ENCODE measurements at regions not wholly inside any gene's neighbourhood (a gene's known extent, or its start where the extent isn't known, plus 50 kb on each side); places are given as distances from the start of the nearest gene placed in this dataset.

- peaks cover 26% of the 10 kb centered on the region for H3K9me3 Mint-ChIP-seq
- no peaks in the 10 kb centered on the region for H3K4me1 Mint-ChIP-seq (ENCODE audit: low read depth)
- intact Hi-C loops (cut with micrococcal nuclease) = no loop called here
- no peak for DNase-seq (ENCODE audit: low spot score)
- H3K27ac Mint-ChIP-seq = no peak overlapping the region
- no peaks in the 10 kb centered on the region for H3K27me3 Mint-ChIP-seq (ENCODE audit: low read depth)
- H3K36me3 Mint-ChIP-seq (ENCODE audit: low read depth) = no peaks in the 10 kb centered on the region
- H3K4me3 Mint-ChIP-seq (ENCODE audit: low read depth) = no peak overlapping the region
Measured at GRCh38 chr4:187550256-187550950, 445.2 kb upstream of the ZFP42 start.

- Mint-ChIP-seq H3K36me3 (ENCODE audit: low read depth) (no peaks in the 10 kb centered on the region), H3K9me3 (peaks cover 28% of the 10 kb centered on the region), H3K27me3 (ENCODE audit: low read depth) (no peaks in the 10 kb centered on the region), H3K27ac (no peak overlapping the region), H3K4me3 (ENCODE audit: low read depth) (no peak overlapping the region), H3K4me1 (ENCODE audit: low read depth) (no peaks in the 10 kb centered on the region)
- no peak for DNase-seq (ENCODE audit: low spot score)
- intact Hi-C loops (cut with micrococcal nuclease) = no loop called here
Measured at GRCh38 chr4:187552781-187553180, 442.8 kb upstream of the ZFP42 start.

DNA sequence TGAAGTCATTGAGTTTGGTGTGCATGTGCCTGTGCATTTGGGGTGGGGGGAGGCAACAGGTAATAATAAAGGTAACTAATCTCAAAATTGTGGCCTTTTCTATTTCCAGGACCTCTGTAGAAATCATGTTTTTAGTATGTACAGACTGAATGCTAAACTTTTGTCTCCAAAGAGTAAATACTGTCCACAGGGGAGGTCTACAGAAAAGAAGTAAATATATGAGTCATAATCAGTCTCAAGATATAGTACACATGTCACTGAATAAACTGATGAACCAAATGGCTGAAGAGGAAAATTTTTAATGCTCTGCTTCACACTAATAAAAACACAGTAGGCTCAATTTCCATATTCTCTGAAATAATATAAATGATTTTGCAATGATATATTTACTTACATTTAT, 440.4 kb upstream of the ZFP42 start:
- H3K4me3 Mint-ChIP-seq (ENCODE audit: low read depth) = no peak overlapping the region
- H3K9me3 Mint-ChIP-seq = peaks cover 33% of the 10 kb centered on the region
- intact Hi-C loops (cut with micrococcal nuclease) = no loop called here
- H3K27me3 Mint-ChIP-seq (ENCODE audit: low read depth) = no peaks in the 10 kb centered on the region
- H3K36me3 Mint-ChIP-seq (ENCODE audit: low read depth) = no peaks in the 10 kb centered on the region
- H3K4me1 Mint-ChIP-seq (ENCODE audit: low read depth) = no peaks in the 10 kb centered on the region
- DNase-seq (ENCODE audit: low spot score) = no peak
- no peak overlapping the region for H3K27ac Mint-ChIP-seq

DNA sequence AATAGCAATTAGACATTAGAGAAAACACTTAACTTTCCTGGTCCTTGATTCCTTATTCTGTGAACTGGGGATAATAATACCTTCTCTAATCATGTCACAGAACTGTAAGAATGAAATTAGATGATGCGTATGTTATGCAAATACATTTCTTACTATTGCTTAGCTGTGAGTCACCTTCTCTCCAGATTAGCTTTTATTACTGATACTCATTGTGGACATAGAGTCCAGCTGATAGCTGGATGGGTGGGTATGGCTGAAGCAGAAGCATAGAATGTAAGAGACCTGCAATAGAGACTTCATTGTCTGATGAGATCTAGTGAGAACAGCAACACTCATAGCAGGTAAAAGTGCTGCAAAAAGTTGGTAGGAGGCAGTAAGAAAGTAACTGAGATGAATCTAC, 437.2 kb upstream of the ZFP42 start:
- no peak overlapping the region for H3K4me3 Mint-ChIP-seq (ENCODE audit: low read depth)
- intact Hi-C loops (cut with micrococcal nuclease) = no loop called here
- no peak overlapping the region for H3K27ac Mint-ChIP-seq
- H3K4me1 Mint-ChIP-seq (ENCODE audit: low read depth) = no peaks in the 10 kb centered on the region
- no peaks in the 10 kb centered on the region for H3K36me3 Mint-ChIP-seq (ENCODE audit: low read depth)
- DNase-seq (ENCODE audit: low spot score) = no peak
- no peaks in the 10 kb centered on the region for H3K27me3 Mint-ChIP-seq (ENCODE audit: low read depth)
- peaks cover 37% of the 10 kb centered on the region for H3K9me3 Mint-ChIP-seq

DNA sequence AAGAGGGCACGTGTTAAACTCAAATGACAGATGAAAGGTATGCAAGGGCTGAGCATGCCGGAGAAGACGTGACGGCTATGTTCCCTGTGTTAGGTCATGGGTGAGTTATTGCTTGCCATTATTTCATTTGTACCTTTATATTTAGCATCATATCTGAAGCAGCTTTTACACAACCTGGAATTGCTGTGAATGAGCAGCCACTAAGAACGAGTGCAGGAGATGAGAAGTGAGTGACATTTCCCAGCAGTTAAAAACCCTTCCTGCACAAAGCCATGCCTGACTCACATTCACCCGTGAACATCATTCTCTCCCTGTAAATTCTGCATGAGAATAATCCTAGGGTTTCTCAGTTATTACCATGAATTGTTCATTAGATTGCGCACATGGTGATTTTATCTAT, 433.2 kb upstream of the ZFP42 start:
- Mint-ChIP-seq H3K4me1 (ENCODE audit: low read depth) (no peaks in the 10 kb centered on the region), H3K27ac (no peak overlapping the region), H3K9me3 (peaks cover 26% of the 10 kb centered on the region), H3K36me3 (ENCODE audit: low read depth) (no peaks in the 10 kb centered on the region), H3K4me3 (ENCODE audit: low read depth) (no peak overlapping the region), H3K27me3 (ENCODE audit: low read depth) (no peaks in the 10 kb centered on the region)
- intact Hi-C loops (cut with micrococcal nuclease) = no loop called here
- no peak for DNase-seq (ENCODE audit: low spot score)

- DNase-seq (ENCODE audit: low spot score) = no peak
- no peak overlapping the region for H3K27ac Mint-ChIP-seq
- H3K4me1 Mint-ChIP-seq (ENCODE audit: low read depth) = no peaks in the 10 kb centered on the region
- H3K36me3 Mint-ChIP-seq (ENCODE audit: low read depth) = no peaks in the 10 kb centered on the region
- peaks cover 27% of the 10 kb centered on the region for H3K9me3 Mint-ChIP-seq
- H3K27me3 Mint-ChIP-seq (ENCODE audit: low read depth) = no peaks in the 10 kb centered on the region
- no peak overlapping the region for H3K4me3 Mint-ChIP-seq (ENCODE audit: low read depth)
- intact Hi-C loops (cut with micrococcal nuclease) = no loop called here
Measured at GRCh38 chr4:187565416-187565815, 430.2 kb upstream of the ZFP42 start.

GRCh38 chr4:187569871-187570270, 425.7 kb upstream of the ZFP42 start:
- intact Hi-C loops (cut with micrococcal nuclease) = no loop called here
- no peaks in the 10 kb centered on the region for H3K36me3 Mint-ChIP-seq (ENCODE audit: low read depth)
- peaks cover 36% of the 10 kb centered on the region for H3K9me3 Mint-ChIP-seq
- H3K4me3 Mint-ChIP-seq (ENCODE audit: low read depth) = no peak overlapping the region
- no peak for DNase-seq (ENCODE audit: low spot score)
- no peak overlapping the region for H3K27ac Mint-ChIP-seq
- H3K27me3 Mint-ChIP-seq (ENCODE audit: low read depth) = no peaks in the 10 kb centered on the region
- H3K4me1 Mint-ChIP-seq (ENCODE audit: low read depth) = no peaks in the 10 kb centered on the region

DNA sequence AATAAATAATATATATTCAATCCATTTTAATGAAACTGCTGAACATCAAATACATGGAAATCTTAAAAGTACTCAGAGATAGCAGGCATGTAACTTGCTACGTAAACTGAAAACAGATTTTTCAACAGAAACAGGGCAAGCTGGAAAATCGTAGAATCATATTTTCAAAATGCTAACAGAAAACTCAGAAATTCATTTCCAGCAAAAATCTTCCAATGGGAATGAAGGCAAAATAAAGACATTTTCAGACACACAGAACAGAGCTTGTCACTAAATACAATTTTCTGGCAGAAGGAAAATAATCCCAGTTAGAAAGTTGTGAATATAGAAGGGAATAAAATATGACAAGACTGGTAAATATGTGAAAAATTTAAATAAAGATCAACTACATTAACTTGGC, 419.9 kb upstream of the ZFP42 start:
- intact Hi-C loops (cut with micrococcal nuclease) = no loop called here
- no peaks in the 10 kb centered on the region for H3K4me1 Mint-ChIP-seq (ENCODE audit: low read depth)
- peaks cover 17% of the 10 kb centered on the region for H3K9me3 Mint-ChIP-seq
- H3K27ac Mint-ChIP-seq = no peak overlapping the region
- H3K4me3 Mint-ChIP-seq (ENCODE audit: low read depth) = no peak overlapping the region
- no peaks in the 10 kb centered on the region for H3K27me3 Mint-ChIP-seq (ENCODE audit: low read depth)
- no peaks in the 10 kb centered on the region for H3K36me3 Mint-ChIP-seq (ENCODE audit: low read depth)
- no peak for DNase-seq (ENCODE audit: low spot score)

DNA sequence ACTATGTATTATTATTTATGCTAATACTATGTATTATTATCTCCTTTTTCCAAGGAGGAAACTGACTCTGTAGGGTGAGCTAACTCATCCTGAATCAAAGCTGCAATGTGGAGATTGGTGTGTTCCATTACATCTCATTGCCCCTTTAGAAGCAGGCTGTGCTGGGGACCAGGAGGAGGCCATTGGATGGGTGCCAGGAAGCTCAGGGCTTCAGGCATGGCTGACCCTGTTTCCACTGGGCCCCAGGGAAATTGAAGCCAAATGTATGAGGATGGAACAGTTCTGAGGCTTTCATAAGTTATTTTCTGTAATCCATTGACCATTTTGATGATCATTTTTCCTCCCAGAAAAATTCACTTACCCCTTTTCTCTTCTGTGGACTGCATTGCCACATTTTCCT, 418.8 kb upstream of the ZFP42 start:
- H3K9me3 Mint-ChIP-seq = peaks cover 12% of the 10 kb centered on the region
- intact Hi-C loops (cut with micrococcal nuclease) = no loop called here
- no peaks in the 10 kb centered on the region for H3K4me1 Mint-ChIP-seq (ENCODE audit: low read depth)
- no peak for DNase-seq (ENCODE audit: low spot score)
- no peak overlapping the region for H3K4me3 Mint-ChIP-seq (ENCODE audit: low read depth)
- no peaks in the 10 kb centered on the region for H3K27me3 Mint-ChIP-seq (ENCODE audit: low read depth)
- no peak overlapping the region for H3K27ac Mint-ChIP-seq
- no peaks in the 10 kb centered on the region for H3K36me3 Mint-ChIP-seq (ENCODE audit: low read depth)

- intact Hi-C loops (cut with micrococcal nuclease) = no loop called here
Measured at GRCh38 chr4:187577941-187578480, 417.6 kb upstream of the ZFP42 start.

DNA sequence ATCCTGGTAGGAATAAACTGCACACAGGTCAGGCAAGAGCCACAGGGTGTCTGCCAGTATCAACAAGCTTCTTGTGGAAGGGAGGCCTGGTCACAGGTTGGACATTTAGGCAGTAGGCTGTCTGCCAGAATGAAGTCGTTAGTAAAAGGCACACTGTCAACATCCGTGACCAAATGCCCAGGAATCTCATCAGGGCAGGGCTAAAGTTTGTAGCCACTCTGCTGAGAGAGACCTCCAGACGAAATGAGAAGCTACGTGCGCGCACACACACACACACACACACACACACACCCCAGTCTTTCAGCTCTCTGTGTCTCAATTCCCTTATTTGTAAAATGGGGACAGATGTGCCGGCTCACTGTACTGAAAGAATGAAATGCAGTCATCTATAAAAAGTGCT, 408.7 kb upstream of the ZFP42 start:
- Mint-ChIP-seq H3K4me3 (ENCODE audit: low read depth) (no peak overlapping the region), H3K27ac (no peak overlapping the region), H3K27me3 (ENCODE audit: low read depth) (no peaks in the 10 kb centered on the region), H3K36me3 (ENCODE audit: low read depth) (no peaks in the 10 kb centered on the region), H3K4me1 (ENCODE audit: low read depth) (no peaks in the 10 kb centered on the region), H3K9me3 (no peaks in the 10 kb centered on the region)
- intact Hi-C loops (cut with micrococcal nuclease) = no loop called here
- no peak for DNase-seq (ENCODE audit: low spot score)

More at GRCh38 chr4:187577941-187578480, 417.6 kb upstream of the ZFP42 start:
- Mint-ChIP-seq H3K36me3 (ENCODE audit: low read depth) (no peaks in the 10 kb centered on the region), H3K27me3 (ENCODE audit: low read depth) (no peaks in the 10 kb centered on the region), H3K9me3 (peaks cover 11% of the 10 kb centered on the region), H3K27ac (no peak overlapping the region), H3K4me1 (ENCODE audit: low read depth) (no peaks in the 10 kb centered on the region), H3K4me3 (ENCODE audit: low read depth) (no peak overlapping the region)
- DNase-seq (ENCODE audit: low spot score) = no peak

GRCh38 chr4:187598196-187598595, 397.4 kb upstream of the ZFP42 start:
- no peaks in the 10 kb centered on the region for H3K36me3 Mint-ChIP-seq (ENCODE audit: low read depth)
- no peak for DNase-seq (ENCODE audit: low spot score)
- intact Hi-C loops (cut with micrococcal nuclease) = no loop called here
- no peak overlapping the region for H3K27ac Mint-ChIP-seq
- no peak overlapping the region for H3K4me3 Mint-ChIP-seq (ENCODE audit: low read depth)
- H3K27me3 Mint-ChIP-seq (ENCODE audit: low read depth) = no peaks in the 10 kb centered on the region
- H3K9me3 Mint-ChIP-seq = peaks cover 8% of the 10 kb centered on the region
- H3K4me1 Mint-ChIP-seq (ENCODE audit: low read depth) = no peaks in the 10 kb centered on the region

DNA sequence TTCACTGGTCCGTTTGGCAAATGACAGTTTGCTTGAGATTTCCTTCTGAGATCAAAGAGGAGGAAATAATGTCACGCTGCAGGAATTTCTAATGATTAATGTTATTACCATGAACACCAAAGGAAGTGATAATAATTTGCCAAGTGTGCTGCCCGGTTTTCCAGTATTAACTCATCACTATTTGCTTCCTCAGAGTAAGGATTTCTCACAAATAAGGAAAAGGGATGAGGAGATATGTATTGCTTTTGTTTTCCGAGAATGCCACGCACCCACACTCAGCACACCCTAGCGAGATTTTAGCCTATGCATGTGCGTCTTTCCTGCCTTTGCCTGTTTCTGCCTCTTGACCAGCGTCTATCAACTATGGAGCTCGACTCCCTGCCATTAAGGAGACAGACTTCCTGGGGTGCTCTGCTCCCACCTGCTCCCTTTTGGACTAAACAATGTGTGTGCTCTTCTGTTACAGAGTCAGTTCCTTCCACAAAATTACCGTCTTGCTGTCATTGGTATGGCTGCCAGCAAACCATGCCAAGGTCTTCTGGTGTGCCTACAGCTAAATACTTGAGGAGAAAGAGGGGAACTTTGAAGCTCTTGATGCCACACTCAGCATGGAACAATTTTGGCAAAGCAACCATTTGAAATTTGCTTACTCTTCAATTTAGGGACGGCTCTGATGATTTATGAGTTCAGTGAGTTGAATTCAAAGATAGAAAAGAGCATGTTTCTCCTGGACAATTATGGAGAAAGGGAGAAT, 393.1 kb upstream of the ZFP42 start:
- Mint-ChIP-seq H3K4me1 (ENCODE audit: low read depth) (no peaks in the 10 kb centered on the region), H3K9me3 (peaks cover 5% of the 10 kb centered on the region), H3K27me3 (ENCODE audit: low read depth) (no peaks in the 10 kb centered on the region), H3K36me3 (ENCODE audit: low read depth) (no peaks in the 10 kb centered on the region), H3K4me3 (ENCODE audit: low read depth) (no peak overlapping the region), H3K27ac (no peak overlapping the region)
- intact Hi-C loops (cut with micrococcal nuclease) = no loop called here
- no peak for DNase-seq (ENCODE audit: low spot score)

Data from activated T-helper 2 cell treated with anti-CD3 and anti-CD28 coated beads, Interferon-gamma antibody, Interleukin-2, Interleukin-4, amounts not matched to agents 10 μg/mL and 5 μg/mL and 100 μg/mL, durations not matched to agents 14 hours and 24 hours and 36 hours (primary cell).